Sigmoid colon (tissue), 4 donors: ENCODE measurements at regions not wholly inside any gene's neighbourhood (a gene's known extent, or its start where the extent isn't known, plus 50 kb on each side); places are given as distances from the start of the nearest gene placed in this dataset.

Experiments
- CTCF ChIP-seq, 4 experiments: fragments of 450-650 bp in 3 of 4; fragments of 200-600 bp in 1 of 4; IDR thresholded peaks; one replicate each; pipeline ENCODE4 v1.5.1; 2016 to 2019; ENCODE audit warnings: antibody characterized with exemption in 4 of 4, mild to moderate bottlenecking in 3 of 4, moderate library complexity in 2 of 4
- POLR2A ChIP-seq, 2 donors: fragments of 450-650 bp; IDR thresholded peaks; one replicate each; pipeline ENCODE4 v1.6.1; 2016; ENCODE audit warnings: antibody characterized with exemption in 2 of 2, mild to moderate bottlenecking in 2 of 2, moderate library complexity in 2 of 2
- POLR2AphosphoS5 ChIP-seq, 4 donors: sonication (generic); formaldehyde crosslinking; IDR thresholded peaks; one replicate each; pipeline ENCODE4 v1.6.1; 2017; ENCODE audit warnings: antibody characterized with exemption in 4 of 4

GRCh38 chr5:134462761-134463160 lies 51.1 kb upstream of the CDKN2AIPNL start:
- TF ChIP-seq CTCF (IDR thresholded peaks at IDR 0.05) (no peak), POLR2A (IDR thresholded peaks at IDR 0.05) (no peak), POLR2AphosphoS5 (IDR thresholded peaks at IDR 0.05) (no peak)
